K562 (cell line): ENCODE measurements at regions not wholly inside any gene's neighbourhood (a gene's known extent, or its start where the extent isn't known, plus 50 kb on each side); places are given as distances from the start of the nearest gene placed in this dataset.

Experiments used
- ARHGAP35 ChIP-seq: fragments of 450-650 bp; IDR thresholded peaks from 2 replicates; pipeline ENCODE4 v1.6.1; 2018; ENCODE audit not compliant: partially characterized antibody
- CREB1 ChIP-seq, 2 experiments: sonication (generic) in 1 of 2; formaldehyde crosslinking in 1 of 2; IDR thresholded peaks; 2 replicates each; pipeline versions ENCODE4 v1.6.1 to v1.8.0; 2012 to 2022; ENCODE audit warnings: inconsistent platforms in 1 of 2, mild to moderate bottlenecking in 1 of 2, missing genetic modification reagents in 1 of 2, moderate library complexity in 1 of 2
- GATA2 ChIP-seq: sonication (generic); formaldehyde crosslinking; IDR thresholded peaks from 2 replicates; pipeline ENCODE4 v1.4.0; 2020; ENCODE audit warnings: mild to moderate bottlenecking, missing genetic modification reagents
- RFX7 ChIP-seq: fragments of 250-450 bp; sonication (Bioruptor Pico); IDR thresholded peaks from 2 replicates; pipeline ENCODE4 v1.5.1; 2021; ENCODE audit warnings: mild to moderate bottlenecking
- TRIM28 ChIP-seq: fragments of 450-650 bp; IDR thresholded peaks from 2 replicates; pipeline ENCODE4 v1.6.1; 2017
- U2AF2 ChIP-seq: fragments of 200-400 bp; formaldehyde crosslinking; optimal IDR thresholded peaks from 2 replicates; pipeline ENCODE3; 2017; ENCODE audit warnings: low read depth, mild to moderate bottlenecking, low read length
- ZNF253 ChIP-seq: fragments of 250-450 bp; sonication (Bioruptor Pico); conservative IDR thresholded peaks from 2 replicates; pipeline ENCODE4 v1.6.1; 2021; ENCODE audit warnings: mild to moderate bottlenecking
- ZNF41 ChIP-seq: fragments of 250-450 bp; sonication (Bioruptor Pico); conservative IDR thresholded peaks from 2 replicates; pipeline ENCODE4 v1.4.0; 2020; ENCODE audit warnings: mild to moderate bottlenecking

GRCh38 chr6:88482465-88482864, 316.3 kb upstream of the CNR1 start:
- TF ChIP-seq TRIM28 = no peak
- no peak for TF ChIP-seq ARHGAP35
- TF ChIP-seq ZNF253 (CRISPR knock-in tag) = no peak
- no peak for TF ChIP-seq ZNF41 (CRISPR knock-in tag)
- no peak for TF ChIP-seq CREB1 (IDR thresholded peaks at IDR 0.05)
- no peak for TF ChIP-seq CREB1 (CRISPR knock-in tag; IDR thresholded peaks at IDR 0.05)
- no peak for TF ChIP-seq U2AF2
- TF ChIP-seq RFX7 (CRISPR knock-in tag) = no peak
- no peak for TF ChIP-seq GATA2 (CRISPR knock-in tag)
